Common myeloid progenitor, CD34-positive (primary cell): ENCODE measurements at regions not wholly inside any gene's neighbourhood (a gene's known extent, or its start where the extent isn't known, plus 50 kb on each side); places are given as distances from the start of the nearest gene placed in this dataset.
"Not testable (repeated sequence)": the region's sequence is repeated elsewhere in the genome, so short reads cannot be mapped to it uniquely, and the experiment has no call there.

Experiments used
- CTCF ChIA-PET: fragments of 350-600 bp; sonication (Branson Sonifier 250); formaldehyde crosslinking; loops from one replicate; lab custom pipeline; 2021; ENCODE audit warnings: antibody characterized with exemption; lab: Charles Lee
- POLR2A ChIA-PET: fragments of 350-600 bp; sonication (Branson Sonifier 250); formaldehyde crosslinking; loops from one replicate; lab custom pipeline; 2021; ENCODE audit warnings: antibody characterized with exemption; lab: Charles Lee
- DNase-seq, 3 donors: peaks; one replicate each; pipeline versions ENCODE4 v3.0.0 to v3.0.0-alpha.2; 2013
- H3K27ac ChIP-seq, 2 experiments: 1 replicate in 1 of 2; 2 replicates in 1 of 2; pipeline ENCODE4 v1.7.0; 2013; ENCODE audit warnings: inconsistent platforms in 2 of 2, low read length in 2 of 2, mild to moderate bottlenecking in 2 of 2, low read depth in 1 of 2, moderate library complexity in 1 of 2; ENCODE audit not compliant: severe bottlenecking in 2 of 2, insufficient read depth in 1 of 2, poor library complexity in 1 of 2
- H3K27me3 ChIP-seq, 5 experiments: replicated peaks in 2 of 5; 1 replicate in 3 of 5; 2 replicates in 2 of 5; pipeline versions ENCODE4 v1.6.1 to v1.7.0; 2013; ENCODE audit warnings: low read length in 4 of 5, mild to moderate bottlenecking in 2 of 5, moderate library complexity in 2 of 5, inconsistent platforms in 1 of 5; ENCODE audit not compliant: insufficient read depth in 5 of 5, control insufficient read depth in 4 of 5
- H3K36me3 ChIP-seq, 4 experiments: 1 replicate in 2 of 4; 2 replicates in 2 of 4; pipeline versions ENCODE4 v1.6.1 to v1.7.0; 2013; ENCODE audit warnings: low read length in 3 of 4, control low read depth in 1 of 4, mild to moderate bottlenecking in 1 of 4; ENCODE audit not compliant: control insufficient read depth in 4 of 4, insufficient read depth in 4 of 4
- H3K4me1 ChIP-seq, 4 experiments: 1 replicate in 3 of 4; 2 replicates in 1 of 4; pipeline versions ENCODE4 v1.6.1 to v1.7.1; 2013; ENCODE audit warnings: low read length in 3 of 4, mild to moderate bottlenecking in 3 of 4, control low read depth in 1 of 4, inconsistent platforms in 1 of 4, moderate library complexity in 1 of 4; ENCODE audit not compliant: control insufficient read depth in 4 of 4, insufficient read depth in 4 of 4; ENCODE audit errors: control extremely low read depth in 1 of 4
- H3K4me3 ChIP-seq, 7 experiments: 1 replicate in 4 of 7; 2 replicates in 3 of 7; pipeline versions ENCODE4 v1.5.1 to v1.7.0; 2013; ENCODE audit warnings: mild to moderate bottlenecking in 7 of 7, low read length in 6 of 7, moderate library complexity in 6 of 7, inconsistent platforms in 2 of 7, low read depth in 2 of 7, control low read depth in 1 of 7; ENCODE audit not compliant: insufficient read depth in 4 of 7, control insufficient read depth in 1 of 7; ENCODE audit errors: extremely low read depth in 1 of 7
- H3K9me3 ChIP-seq, 5 experiments: 1 replicate in 4 of 5; 2 replicates in 1 of 5; pipeline versions ENCODE4 v1.6.1 to v1.7.1; 2013; ENCODE audit warnings: low read length in 4 of 5, mild to moderate bottlenecking in 2 of 5, inconsistent platforms in 1 of 5, low read depth in 1 of 5, moderate library complexity in 1 of 5; ENCODE audit not compliant: control insufficient read depth in 4 of 5, insufficient read depth in 2 of 5; ENCODE audit errors: control extremely low read depth in 1 of 5
- WGBS: methylation state at CpG from one replicate; pipeline ENCODE4 v1.1.5; 2013; ENCODE audit not compliant: insufficient coverage; 5-methylcytosine and 5-hydroxymethylcytosine counted together

DNA sequence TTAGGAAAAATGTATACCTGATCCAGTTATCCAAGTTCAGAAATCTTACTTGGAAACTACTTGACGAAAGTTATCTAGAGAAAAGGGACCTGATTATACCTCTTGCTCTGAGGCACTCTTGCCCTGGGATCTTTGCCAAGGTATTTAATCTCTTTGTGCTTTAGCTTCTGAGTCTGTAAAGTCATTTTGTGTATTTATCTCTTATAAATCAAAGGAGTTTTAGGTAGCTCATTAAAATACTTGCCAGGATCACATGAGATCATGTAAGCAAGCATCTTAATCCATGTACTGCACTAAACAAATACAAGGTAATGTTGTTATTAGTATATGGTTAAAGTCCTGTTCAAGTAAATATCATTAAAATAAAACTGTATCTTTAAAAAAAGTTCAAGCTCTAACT is 147.5 kb downstream of the IPO8 start:
- Histone ChIP-seq H3K4me3 (no peak overlapping the region), H3K27ac (no peak overlapping the region), H3K9me3 (peaks cover 0 to 4% (median 1%) of the 10 kb centered on the region in 5 experiments), H3K27me3 (no peaks in the 10 kb centered on the region), H3K4me1 (no peaks in the 10 kb centered on the region), H3K36me3 (no peaks in the 10 kb centered on the region)
- DNase-seq: no peak
- ChIA-PET CTCF (no interaction called here), POLR2A (no interaction called here)
- 92% methylated on average over 1 of the region's 1 CpG for WGBS

DNA sequence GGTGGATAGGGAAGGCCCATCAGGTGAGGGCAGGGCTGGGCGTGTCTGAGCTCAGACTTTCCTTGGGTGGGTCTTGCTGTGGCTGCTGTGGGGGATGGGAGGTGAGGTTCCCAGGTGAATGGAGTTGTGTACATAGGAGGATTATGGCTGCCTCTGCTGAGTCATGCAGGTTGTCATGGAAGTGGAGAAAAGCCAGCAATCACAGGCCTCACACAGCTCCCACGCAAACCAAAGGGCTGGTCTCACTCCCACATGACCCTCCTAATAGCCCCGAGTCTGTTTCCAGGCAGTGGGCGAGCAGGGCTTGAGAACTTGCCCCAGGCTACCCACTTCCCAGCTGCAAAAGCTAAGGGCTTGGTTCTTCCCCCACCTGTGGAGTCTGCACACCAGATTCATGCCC is 149.5 kb downstream of the IPO8 start:
- H3K27ac ChIP-seq: no peak overlapping the region
- WGBS: 95% methylated on average over 4 of the region's 4 CpGs
- H3K27me3 ChIP-seq: no peaks in the 10 kb centered on the region
- no peak for DNase-seq
- CTCF ChIA-PET: no interaction called here
- no peak overlapping the region for H3K4me3 ChIP-seq
- peaks cover 0 to 4% (median 1%) of the 10 kb centered on the region in 5 experiments for H3K9me3 ChIP-seq
- H3K36me3 ChIP-seq: no peaks in the 10 kb centered on the region
- POLR2A ChIA-PET: no interaction called here
- H3K4me1 ChIP-seq: no peaks in the 10 kb centered on the region

DNA sequence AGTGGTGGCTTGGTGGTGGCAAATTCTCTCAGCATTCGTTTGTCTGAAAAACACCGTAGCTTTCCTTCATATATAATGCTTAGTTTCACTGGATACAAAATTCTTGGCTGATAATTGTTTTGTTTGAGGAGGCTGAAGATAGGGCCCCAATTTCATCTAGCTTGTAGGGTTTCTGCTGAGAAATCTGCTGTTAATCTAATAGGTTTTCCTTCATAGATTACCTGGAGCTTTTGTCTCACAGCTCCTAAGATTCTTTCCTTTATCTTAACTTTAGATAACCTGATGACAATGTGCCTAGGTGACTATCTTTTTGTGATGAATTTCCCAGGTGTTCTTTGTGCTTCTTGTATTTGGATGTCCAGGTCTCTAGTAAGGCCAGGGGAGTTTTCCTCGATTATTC is 151.0 kb downstream of the IPO8 start:
- CTCF ChIA-PET, H3K4me1 ChIP-seq, H3K27ac ChIP-seq, H3K4me3 ChIP-seq, H3K9me3 ChIP-seq, H3K27me3 ChIP-seq, POLR2A ChIA-PET, H3K36me3 ChIP-seq, DNase-seq: not testable (repeated sequence)
- WGBS: no CpG with 5 or more reads among the region's 3 CpGs

DNA sequence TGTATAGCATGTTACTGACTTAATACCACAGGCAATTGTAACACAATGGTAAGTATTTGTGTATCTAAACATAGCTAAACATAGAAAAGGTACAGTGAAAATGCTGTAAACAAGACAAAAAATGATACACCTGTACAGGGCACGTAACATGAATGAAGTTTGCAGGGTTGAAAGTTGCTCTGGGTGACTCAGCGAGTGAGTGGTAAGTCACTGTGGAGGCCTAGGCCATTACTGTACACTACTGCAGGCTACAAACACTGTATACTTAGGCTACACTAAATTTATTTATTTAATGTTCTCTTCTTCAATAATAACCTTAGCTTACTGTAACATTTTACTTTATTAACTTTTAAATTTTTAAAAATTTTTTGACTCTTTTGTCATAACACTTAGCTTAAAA is 158.4 kb downstream of the IPO8 start:
- WGBS: 100% methylated on average over 2 of the region's 2 CpGs
- Histone ChIP-seq H3K36me3 (no peaks in the 10 kb centered on the region), H3K4me3 (no peak overlapping the region), H3K9me3 (no peaks in the 10 kb centered on the region), H3K4me1 (no peaks in the 10 kb centered on the region), H3K27me3 (no peaks in the 10 kb centered on the region), H3K27ac (no peak overlapping the region)
- ChIA-PET CTCF (interaction anchor here (1.1 kb wide), 1 partner anchor 8 kb away, joined by 3 read pairs; no protein-coding TSS in a partner anchor), POLR2A (no interaction called here)
- DNase-seq: no peak

DNA sequence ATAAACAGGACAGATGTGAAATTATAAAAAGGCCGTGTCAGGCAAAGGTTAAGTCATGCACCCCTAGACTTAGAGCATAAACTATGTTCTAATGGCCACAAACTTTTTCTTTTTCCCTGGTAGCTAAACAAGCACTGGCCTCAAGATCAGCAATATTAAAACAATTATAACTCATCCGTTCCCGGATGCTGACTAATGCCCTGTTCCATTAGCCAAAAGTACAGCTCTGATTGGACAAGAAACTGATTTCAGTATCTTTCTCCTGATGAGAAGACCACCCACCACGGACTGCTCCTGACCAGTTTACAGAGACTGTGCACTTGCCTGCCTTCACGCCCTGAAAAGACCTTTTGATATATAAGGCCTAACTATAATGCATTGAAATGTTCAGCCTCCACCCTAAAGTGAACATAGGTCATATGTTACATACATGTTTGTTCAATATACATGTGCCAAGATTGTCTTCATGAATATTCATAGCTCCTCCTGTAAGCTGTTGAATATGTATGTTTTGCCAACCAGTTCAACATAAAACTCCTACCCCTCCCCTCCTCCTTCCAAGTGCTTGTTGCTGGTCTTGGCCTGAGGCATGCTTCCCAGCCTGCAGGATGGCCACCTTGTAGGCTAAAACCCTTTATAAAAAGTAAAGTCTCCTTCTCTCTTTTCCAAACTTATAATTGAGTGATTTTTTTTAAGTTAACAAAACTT is 162.0 kb downstream of the IPO8 start:
- no peak overlapping the region for H3K27ac ChIP-seq
- CTCF ChIA-PET: no interaction called here
- no peak for DNase-seq

DNA sequence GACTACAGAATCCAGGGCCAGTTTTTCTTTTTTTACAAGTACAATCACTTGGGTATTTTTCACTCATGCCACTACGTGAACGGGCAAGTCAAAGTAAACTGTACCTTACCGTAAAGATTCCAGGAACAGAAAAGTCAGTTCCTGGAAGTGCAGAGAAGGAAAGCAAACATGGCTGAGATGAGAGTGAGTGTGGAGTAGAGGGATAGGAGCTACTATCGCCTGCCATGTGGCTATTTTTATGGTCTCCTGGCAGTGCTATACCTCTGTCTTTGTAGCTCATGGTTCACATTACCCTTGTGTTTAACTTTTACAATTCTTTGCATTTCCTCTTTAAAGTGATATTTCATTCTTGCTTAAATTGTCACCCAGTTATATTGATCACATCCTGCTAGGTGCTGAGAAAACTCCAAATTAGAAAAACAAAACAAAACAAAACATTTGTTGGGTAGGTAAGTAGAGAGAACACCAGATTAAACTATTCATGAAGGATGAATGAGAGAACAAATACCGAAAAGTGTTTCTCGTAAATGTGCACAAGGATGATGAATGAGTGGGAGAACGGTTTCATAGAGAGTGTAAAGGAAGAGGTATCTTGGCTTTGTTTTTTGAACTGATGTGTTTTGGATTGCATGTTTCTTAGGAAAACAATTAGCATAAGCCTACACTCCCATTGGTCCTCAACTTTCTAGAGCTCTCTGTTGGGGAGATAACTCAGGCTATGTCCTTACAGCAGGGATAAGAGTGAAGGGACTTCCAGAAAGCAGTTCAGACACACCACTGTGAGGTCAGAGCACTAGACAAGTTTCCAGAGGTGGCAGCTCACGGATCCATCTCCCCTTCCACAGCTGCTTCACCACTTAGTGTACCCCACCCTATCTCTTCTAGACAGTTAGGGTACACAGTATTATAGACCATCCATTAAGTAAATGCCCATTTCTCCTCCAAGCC is 163.7 kb downstream of the IPO8 start:
- POLR2A ChIA-PET: interaction anchor here (0.6 kb wide), 1 partner anchor 225 kb away, joined by 3 read pairs; no protein-coding TSS in a partner anchor
- Histone ChIP-seq H3K4me1 (no peaks in the 10 kb centered on the region), H3K27me3 (no peaks in the 10 kb centered on the region), H3K36me3 (no peaks in the 10 kb centered on the region), H3K9me3 (no peaks in the 10 kb centered on the region), H3K27ac (no peak overlapping the region), H3K4me3 (no peak overlapping the region)
- CTCF ChIA-PET: no interaction called here
- DNase-seq: no peak
- 89% methylated on average over 8 of the region's 8 CpGs for WGBS

More for the DNA sequence above, 162.0 kb downstream of the IPO8 start:
- Histone ChIP-seq H3K4me1 (no peaks in the 10 kb centered on the region), H3K9me3 (no peaks in the 10 kb centered on the region), H3K4me3 (no peak overlapping the region), H3K27me3 (no peaks in the 10 kb centered on the region), H3K36me3 (no peaks in the 10 kb centered on the region)
- WGBS: 94% methylated on average over 5 of the region's 5 CpGs
- POLR2A ChIA-PET: no interaction called here
